ENCODE measurements at regions not wholly inside any gene's neighbourhood (a gene's known extent, or its start where the extent isn't known, plus 50 kb on each side); places are given as distances from the start of the nearest gene placed in this dataset.
"Not testable (repeated sequence)": the region's sequence is repeated elsewhere in the genome, so short reads cannot be mapped to it uniquely, and the experiment has no call there.

- Histone ChIP-seq H3K4me3 (no peak overlapping the region), H3K36me3 (no peaks in the 10 kb centered on the region), H3K9me3 (no peaks in the 10 kb centered on the region), H3K27me3 (no peaks in the 10 kb centered on the region)
- no peak for DNase-seq
Measured at GRCh38 chr2:123453772-123454171, 571.3 kb upstream of the CNTNAP5 start.

- H3K36me3 ChIP-seq, DNase-seq, H3K27me3 ChIP-seq, H3K4me3 ChIP-seq, H3K9me3 ChIP-seq: not testable (repeated sequence)
Measured at GRCh38 chr2:123455234-123455633, 569.9 kb upstream of the CNTNAP5 start.

- Histone ChIP-seq H3K4me3 (no peak overlapping the region), H3K9me3 (no peaks in the 10 kb centered on the region), H3K36me3 (no peaks in the 10 kb centered on the region), H3K27me3 (no peaks in the 10 kb centered on the region)
- DNase-seq: no peak
Measured at GRCh38 chr2:123456416-123456815, 568.7 kb upstream of the CNTNAP5 start.

GRCh38 chr2:123463886-123464285, 561.2 kb upstream of the CNTNAP5 start:
- H3K27me3 ChIP-seq: no peaks in the 10 kb centered on the region
- H3K9me3 ChIP-seq: no peaks in the 10 kb centered on the region
- no peaks in the 10 kb centered on the region for H3K36me3 ChIP-seq
- no peak overlapping the region for H3K4me3 ChIP-seq
- DNase-seq: no peak

GRCh38 chr2:123468071-123468470, 557.0 kb upstream of the CNTNAP5 start:
- peak; percentile 18 for DNase-seq
- no peak overlapping the region for H3K4me3 ChIP-seq
- no peaks in the 10 kb centered on the region for H3K36me3 ChIP-seq
- no peaks in the 10 kb centered on the region for H3K27me3 ChIP-seq
- H3K9me3 ChIP-seq: peaks cover 9% of the 10 kb centered on the region

GRCh38 chr2:123481406-123481805, 543.7 kb upstream of the CNTNAP5 start:
- Histone ChIP-seq H3K4me3 (no peak overlapping the region), H3K36me3 (no peaks in the 10 kb centered on the region)
- DNase-seq: no peak

GRCh38 chr2:123485056-123485455, 540.0 kb upstream of the CNTNAP5 start:
- H3K9me3 ChIP-seq: no peaks in the 10 kb centered on the region
- no peaks in the 10 kb centered on the region for H3K36me3 ChIP-seq
- no peaks in the 10 kb centered on the region for H3K27me3 ChIP-seq
- DNase-seq: no peak
- H3K4me3 ChIP-seq: no peak overlapping the region

More at GRCh38 chr2:123481406-123481805, 543.7 kb upstream of the CNTNAP5 start:
- H3K9me3 ChIP-seq: no peaks in the 10 kb centered on the region
- H3K27me3 ChIP-seq: no peaks in the 10 kb centered on the region

- H3K27me3 ChIP-seq: no peaks in the 10 kb centered on the region
- H3K36me3 ChIP-seq: no peaks in the 10 kb centered on the region
- no peak overlapping the region for H3K4me3 ChIP-seq
- peaks cover 5% of the 10 kb centered on the region; the same call in 1 of the 2 replicates for H3K9me3 ChIP-seq
- no peak for DNase-seq
Measured at GRCh38 chr2:123493687-123494086, 531.4 kb upstream of the CNTNAP5 start.

- peaks cover 5% of the 10 kb centered on the region; the same call in 1 of the 2 replicates for H3K9me3 ChIP-seq
- H3K27me3 ChIP-seq: no peaks in the 10 kb centered on the region
- H3K36me3 ChIP-seq: no peaks in the 10 kb centered on the region
- peak; percentile 50 for DNase-seq
- H3K4me3 ChIP-seq: no peak overlapping the region
Measured at GRCh38 chr2:123495241-123495640, 529.8 kb upstream of the CNTNAP5 start.

GRCh38 chr2:123500346-123500745, 524.7 kb upstream of the CNTNAP5 start:
- H3K27me3 ChIP-seq: no peaks in the 10 kb centered on the region
- DNase-seq: peak; percentile 32
- no peak overlapping the region for H3K4me3 ChIP-seq
- no peaks in the 10 kb centered on the region for H3K36me3 ChIP-seq
- H3K9me3 ChIP-seq: 0 out of 2 replicates have a peak, but pooled peaks cover 3% of the 10 kb centered on the region

- Histone ChIP-seq H3K4me3 (no peak overlapping the region), H3K9me3 (0 out of 2 replicates have a peak, but pooled peaks cover 3% of the 10 kb centered on the region), H3K27me3 (no peaks in the 10 kb centered on the region), H3K36me3 (no peaks in the 10 kb centered on the region)
- DNase-seq: no peak
Measured at GRCh38 chr2:123500988-123501387, 524.1 kb upstream of the CNTNAP5 start.

GRCh38 chr2:123502931-123503330, 522.2 kb upstream of the CNTNAP5 start:
- peak; percentile 38 for DNase-seq
- no peak overlapping the region for H3K4me3 ChIP-seq
- H3K36me3 ChIP-seq: no peaks in the 10 kb centered on the region
- H3K27me3 ChIP-seq: no peaks in the 10 kb centered on the region
- 0 out of 2 replicates have a peak, but pooled peaks cover 3% of the 10 kb centered on the region for H3K9me3 ChIP-seq

- no peaks in the 10 kb centered on the region for H3K27me3 ChIP-seq
- DNase-seq: no peak
- H3K9me3 ChIP-seq: no peaks in the 10 kb centered on the region
- H3K36me3 ChIP-seq: no peaks in the 10 kb centered on the region
- H3K4me3 ChIP-seq: no peak overlapping the region
Measured at GRCh38 chr2:123512547-123512946, 512.5 kb upstream of the CNTNAP5 start.

GRCh38 chr2:123513351-123513750, 511.7 kb upstream of the CNTNAP5 start:
- H3K9me3 ChIP-seq: no peaks in the 10 kb centered on the region
- H3K4me3 ChIP-seq: no peak overlapping the region
- no peaks in the 10 kb centered on the region for H3K27me3 ChIP-seq
- no peaks in the 10 kb centered on the region for H3K36me3 ChIP-seq
- no peak for DNase-seq

- Histone ChIP-seq H3K4me3 (no peak overlapping the region), H3K36me3 (no peaks in the 10 kb centered on the region), H3K9me3 (no peaks in the 10 kb centered on the region), H3K27me3 (no peaks in the 10 kb centered on the region)
- DNase-seq: no peak
Measured at GRCh38 chr2:123514613-123515207, 510.4 kb upstream of the CNTNAP5 start.

- Histone ChIP-seq H3K9me3 (no peaks in the 10 kb centered on the region; the same call in 1 of the 2 replicates), H3K4me3 (no peak overlapping the region), H3K36me3 (no peaks in the 10 kb centered on the region), H3K27me3 (no peaks in the 10 kb centered on the region)
- peak; percentile 29 for DNase-seq
Measured at GRCh38 chr2:123518367-123518766, 506.7 kb upstream of the CNTNAP5 start.

GRCh38 chr2:123521854-123522253, 503.2 kb upstream of the CNTNAP5 start:
- DNase-seq: no peak
- Histone ChIP-seq H3K36me3 (no peaks in the 10 kb centered on the region), H3K9me3 (peaks cover 4% of the 10 kb centered on the region), H3K4me3 (no peak overlapping the region), H3K27me3 (no peaks in the 10 kb centered on the region)

- DNase-seq, H3K36me3 ChIP-seq, H3K4me3 ChIP-seq, H3K27me3 ChIP-seq, H3K9me3 ChIP-seq: not testable (repeated sequence)
Measured at GRCh38 chr2:123522498-123522897, 502.6 kb upstream of the CNTNAP5 start.

All from MG63 (cell line).